GM12872 (cell line): ENCODE measurements at regions not wholly inside any gene's neighbourhood (a gene's known extent, or its start where the extent isn't known, plus 50 kb on each side); places are given as distances from the start of the nearest gene placed in this dataset.

ENCODE experiments used
- TF ChIP-seq, protein P1 (sequence below): IDR thresholded peaks from 3 replicates; pipeline ENCODE4 v1.5.1; 2011; ENCODE audit warnings: low read depth, mild to moderate bottlenecking, low read length, moderate library complexity; ENCODE audit not compliant: insufficient read depth

DNA sequence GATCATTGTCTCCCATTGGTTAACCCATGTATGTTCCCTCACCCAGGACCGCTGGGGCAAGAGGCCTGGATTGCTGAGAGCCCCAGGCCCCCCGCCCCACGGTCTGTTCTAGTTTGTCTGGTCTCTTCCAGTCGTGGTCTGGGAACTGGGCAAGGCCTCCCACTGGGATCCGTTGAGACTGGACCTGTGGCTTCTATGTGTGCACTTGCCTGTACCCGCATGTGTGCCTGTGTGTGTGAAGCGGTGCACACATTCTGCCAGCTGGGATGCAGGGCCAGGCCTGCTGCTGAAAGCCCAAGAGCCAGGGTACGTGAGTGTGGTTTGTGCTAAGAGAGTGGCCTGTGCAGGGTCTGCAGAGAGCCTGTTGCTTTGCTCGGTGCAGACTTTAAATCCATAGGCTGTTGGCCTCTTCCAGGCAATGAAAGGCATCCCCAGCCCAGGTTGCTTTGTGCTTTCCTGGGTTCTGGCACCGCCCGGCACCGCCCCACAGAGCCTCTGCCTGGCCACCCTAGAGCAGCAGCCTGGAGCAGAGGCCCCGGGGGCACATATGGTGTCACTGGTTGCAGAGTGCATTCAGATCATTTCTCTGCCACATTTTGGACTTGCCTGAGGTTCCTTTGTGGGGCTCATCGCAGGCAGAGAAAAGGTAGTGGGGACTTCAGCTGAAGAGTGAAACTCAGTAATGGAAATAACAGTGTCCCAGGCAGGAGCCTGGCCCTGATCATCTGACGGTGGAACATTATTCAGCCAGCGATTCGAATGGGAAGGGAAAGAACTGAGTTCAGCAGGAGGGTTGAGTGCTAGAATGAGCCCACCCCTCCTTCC lies 215.5 kb downstream of the GLRX3 start:
- TF ChIP-seq, protein P1, sequence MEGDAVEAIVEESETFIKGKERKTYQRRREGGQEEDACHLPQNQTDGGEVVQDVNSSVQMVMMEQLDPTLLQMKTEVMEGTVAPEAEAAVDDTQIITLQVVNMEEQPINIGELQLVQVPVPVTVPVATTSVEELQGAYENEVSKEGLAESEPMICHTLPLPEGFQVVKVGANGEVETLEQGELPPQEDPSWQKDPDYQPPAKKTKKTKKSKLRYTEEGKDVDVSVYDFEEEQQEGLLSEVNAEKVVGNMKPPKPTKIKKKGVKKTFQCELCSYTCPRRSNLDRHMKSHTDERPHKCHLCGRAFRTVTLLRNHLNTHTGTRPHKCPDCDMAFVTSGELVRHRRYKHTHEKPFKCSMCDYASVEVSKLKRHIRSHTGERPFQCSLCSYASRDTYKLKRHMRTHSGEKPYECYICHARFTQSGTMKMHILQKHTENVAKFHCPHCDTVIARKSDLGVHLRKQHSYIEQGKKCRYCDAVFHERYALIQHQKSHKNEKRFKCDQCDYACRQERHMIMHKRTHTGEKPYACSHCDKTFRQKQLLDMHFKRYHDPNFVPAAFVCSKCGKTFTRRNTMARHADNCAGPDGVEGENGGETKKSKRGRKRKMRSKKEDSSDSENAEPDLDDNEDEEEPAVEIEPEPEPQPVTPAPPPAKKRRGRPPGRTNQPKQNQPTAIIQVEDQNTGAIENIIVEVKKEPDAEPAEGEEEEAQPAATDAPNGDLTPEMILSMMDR, result no peak

DNA sequence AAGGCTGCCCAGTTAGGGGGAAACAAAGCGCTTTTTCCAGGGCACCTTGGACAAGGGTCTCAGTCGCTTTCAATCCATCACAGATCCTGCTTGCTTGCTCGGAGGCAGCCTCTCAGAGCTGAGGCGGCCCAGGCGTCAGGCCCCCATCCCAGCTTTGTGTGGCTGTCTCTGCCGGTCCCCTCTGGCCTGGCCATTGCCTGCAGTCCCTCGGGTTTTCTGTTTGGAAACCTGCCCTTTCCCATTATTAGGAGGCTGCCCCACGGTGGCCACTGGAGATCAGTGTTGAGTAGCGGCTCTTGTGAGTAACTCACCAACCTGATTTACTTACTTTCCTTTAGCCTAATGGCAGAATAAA lies 216.1 kb downstream of the GLRX3 start:
- TF ChIP-seq, protein P1, result no peak

DNA sequence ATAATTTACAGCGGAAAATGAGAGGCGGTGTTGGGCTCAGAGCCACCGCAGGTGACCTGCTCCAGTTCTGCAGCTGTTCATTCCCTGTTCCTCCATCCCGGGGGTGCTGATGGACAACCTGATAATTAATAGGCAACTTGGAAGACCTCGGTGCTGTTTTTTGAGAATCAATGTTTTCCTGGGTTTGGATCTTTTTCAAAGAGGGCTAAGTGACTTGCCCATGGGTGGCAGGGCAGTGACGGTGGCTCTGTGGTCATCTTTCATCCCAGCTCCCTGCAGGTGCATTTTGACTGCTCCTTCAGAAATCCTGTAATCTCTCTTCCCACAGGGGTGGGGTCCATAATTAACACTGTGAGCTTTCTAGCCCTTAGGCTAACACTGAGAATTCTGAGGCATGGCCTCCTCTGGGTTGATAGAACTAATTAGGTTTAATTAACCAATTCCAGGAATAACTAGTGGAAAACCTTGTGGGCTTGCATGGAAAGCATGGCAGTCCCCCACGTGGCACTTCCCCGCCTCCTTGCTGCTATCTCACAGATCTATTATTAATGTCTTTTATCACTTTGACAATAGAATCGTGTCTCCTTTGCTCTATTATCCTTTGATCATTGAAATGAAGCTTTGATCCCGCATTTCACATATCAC lies 217.9 kb downstream of the GLRX3 start:
- TF ChIP-seq, protein P1, result no peak

DNA sequence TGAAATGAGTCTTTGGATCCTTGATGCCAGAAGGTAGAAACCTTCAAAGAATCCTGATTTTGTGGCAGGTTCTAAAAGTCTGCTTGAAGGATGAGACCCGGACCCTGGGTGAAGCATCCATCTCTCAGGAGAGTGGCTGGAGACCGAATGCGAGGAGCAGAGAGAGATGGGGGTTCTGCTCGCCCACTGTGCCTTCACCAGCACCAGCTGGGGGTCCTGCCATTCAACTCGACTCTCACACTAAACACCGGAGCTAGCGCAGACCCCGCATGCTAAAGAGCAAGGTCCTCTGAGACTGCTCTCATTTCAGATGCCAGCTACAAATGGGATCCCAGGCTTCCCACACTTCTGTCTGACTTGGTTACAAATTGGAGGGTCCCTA lies 218.4 kb downstream of the GLRX3 start:
- TF ChIP-seq, protein P1, result no peak

DNA sequence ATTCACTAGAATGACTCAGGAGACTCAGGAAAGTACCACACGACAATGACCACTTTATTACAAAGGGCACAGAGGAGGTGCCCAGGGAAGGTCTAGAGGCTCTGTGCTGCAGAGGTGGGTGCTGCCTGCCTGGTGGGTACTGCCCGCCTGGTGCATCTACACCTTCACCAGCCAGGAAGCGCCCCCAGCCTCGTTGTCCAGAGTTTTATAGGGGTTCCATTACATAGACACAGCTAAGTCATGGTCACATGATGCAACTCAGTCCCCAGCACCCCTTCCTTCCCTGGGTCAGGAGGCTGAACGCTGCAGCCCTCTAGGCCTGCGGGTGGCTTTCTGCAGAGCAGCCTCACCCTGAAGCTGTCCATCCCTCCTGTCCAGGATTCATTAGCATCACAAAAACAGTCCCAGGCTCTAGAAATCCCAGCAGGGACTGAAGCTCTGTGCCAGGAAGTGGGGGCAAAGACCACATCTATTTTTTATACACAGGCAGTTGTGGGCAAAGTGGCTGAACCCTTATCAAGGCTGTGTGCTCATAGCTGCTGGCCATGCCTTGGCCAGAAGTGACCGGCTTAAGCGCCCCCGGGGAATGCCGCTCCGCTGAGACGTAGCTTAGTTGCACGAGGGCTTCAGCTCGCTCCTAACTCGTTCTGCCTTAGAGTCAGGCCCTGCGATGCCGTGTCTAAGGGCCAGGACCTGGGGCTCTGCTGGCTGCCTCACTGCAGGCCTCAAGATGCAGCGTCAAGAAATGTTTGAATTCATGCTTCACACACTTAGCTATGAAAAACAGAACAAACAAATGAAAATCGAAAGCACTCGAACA lies 219.0 kb downstream of the GLRX3 start:
- TF ChIP-seq, protein P1, result no peak

DNA sequence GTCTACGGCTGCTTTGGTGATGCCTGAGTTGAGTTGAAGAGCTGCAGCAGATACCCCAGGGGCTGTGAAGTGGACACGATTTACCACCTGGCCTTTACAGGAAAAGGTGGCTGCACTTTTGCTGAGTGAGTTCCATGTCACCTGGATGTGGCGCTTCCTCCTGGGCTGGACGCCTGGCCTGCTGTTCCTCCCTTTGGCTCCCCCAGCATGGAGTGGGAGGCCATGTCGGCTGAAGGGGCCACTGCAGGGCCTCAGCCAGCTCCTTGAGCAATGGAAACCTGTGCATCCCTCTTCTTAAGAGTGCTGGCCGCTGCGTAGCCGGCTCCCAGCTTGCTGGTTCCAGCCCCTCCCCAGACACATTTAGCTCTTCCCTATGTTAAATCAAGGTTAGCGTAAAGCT lies 221.0 kb downstream of the GLRX3 start:
- TF ChIP-seq, protein P1, result no peak

DNA sequence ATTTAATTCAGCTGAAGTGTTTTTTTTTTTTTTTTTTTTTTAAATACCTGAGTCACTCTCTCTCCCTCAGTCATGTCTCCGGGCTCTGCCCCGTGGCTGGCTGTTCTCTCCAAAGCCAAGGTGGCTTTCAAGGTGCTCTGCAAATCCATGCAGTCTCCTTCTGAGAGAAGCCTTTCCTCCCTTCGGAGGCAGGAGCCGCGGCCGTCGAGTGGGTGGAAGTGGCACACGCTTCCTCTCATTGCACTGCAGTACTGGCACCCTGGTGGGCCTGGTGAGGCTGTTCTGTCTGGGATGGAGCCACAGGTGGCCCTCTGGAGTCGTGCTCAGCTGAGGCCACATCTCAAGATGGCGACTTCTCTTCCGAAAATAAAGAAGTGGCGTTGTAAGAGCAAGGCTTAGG lies 221.8 kb downstream of the GLRX3 start:
- TF ChIP-seq, protein P1, result no peak
